CMK (cell line): ENCODE measurements at regions not wholly inside any gene's neighbourhood (a gene's known extent, or its start where the extent isn't known, plus 50 kb on each side); places are given as distances from the start of the nearest gene placed in this dataset.
A peak's percentile ranks its signal among the peaks of the same experiment; 100 is the strongest.
"Not testable (repeated sequence)": the region's sequence is repeated elsewhere in the genome, so short reads cannot be mapped to it uniquely, and the experiment has no call there.

Source experiments
- DNase-seq: peaks from one replicate; pipeline ENCODE4 v3.0.0-alpha.2; 2010; ENCODE audit warnings: low read depth

DNA sequence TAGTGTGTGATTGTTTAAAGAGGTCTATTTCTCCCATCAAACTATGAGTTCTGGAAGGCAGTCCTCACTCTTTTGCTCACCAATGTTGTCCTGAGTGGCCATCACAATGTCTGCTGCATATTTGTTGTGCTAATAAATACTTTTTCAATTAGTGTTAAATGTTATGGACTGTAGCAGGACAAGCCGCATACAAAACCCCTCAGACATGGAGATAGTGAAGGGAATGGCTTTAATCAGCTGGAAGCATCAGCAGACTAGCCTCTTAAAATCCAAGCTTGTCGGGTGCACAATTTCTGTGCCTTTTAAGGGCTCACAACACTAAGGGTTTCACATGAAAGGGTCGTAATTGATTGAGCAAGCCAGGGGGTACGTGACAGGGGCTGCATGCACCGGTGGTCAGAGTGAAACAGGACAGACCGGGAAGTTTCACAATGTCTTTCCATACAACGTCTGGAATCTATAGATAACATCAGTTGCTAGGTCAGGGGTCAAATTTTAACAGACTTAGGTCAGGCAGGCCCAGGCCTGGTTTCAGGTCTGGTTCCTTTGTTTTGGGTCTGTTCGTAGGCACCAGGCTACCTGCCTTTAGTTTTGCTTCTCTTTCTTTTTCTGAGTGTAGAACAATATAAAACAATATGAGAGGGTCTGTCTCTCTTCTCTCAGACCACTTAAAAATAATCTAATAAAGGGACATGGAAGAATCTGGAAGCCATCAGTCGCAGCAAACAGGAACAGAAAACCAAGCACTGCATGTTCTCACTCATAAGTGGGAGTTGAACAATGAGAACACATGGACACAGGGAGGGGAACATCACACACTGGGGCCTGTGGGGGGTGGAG lies 327.6 kb upstream of the HTR1E start:
- no peak for DNase-seq

DNA sequence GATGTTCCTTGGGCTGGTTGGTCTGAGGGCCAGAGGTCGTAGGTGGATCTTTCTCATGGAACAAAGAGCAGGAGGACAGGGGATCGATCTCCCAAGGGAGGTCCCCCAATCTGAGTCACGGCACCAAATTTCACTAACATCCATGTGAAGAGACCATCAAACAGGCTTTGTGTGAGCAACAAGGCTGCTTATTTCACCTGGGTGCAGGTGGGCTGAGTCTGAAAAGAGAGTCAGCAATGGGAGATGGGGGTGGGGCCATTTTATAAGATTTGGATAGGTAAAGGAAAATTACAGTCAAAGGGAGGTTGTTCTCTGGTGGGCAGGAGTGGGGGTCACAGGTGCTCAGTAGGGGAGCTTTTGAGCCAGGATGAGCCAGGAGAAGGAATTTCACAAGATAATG lies 334.0 kb upstream of the HTR1E start:
- DNase-seq: not testable (repeated sequence)

DNA sequence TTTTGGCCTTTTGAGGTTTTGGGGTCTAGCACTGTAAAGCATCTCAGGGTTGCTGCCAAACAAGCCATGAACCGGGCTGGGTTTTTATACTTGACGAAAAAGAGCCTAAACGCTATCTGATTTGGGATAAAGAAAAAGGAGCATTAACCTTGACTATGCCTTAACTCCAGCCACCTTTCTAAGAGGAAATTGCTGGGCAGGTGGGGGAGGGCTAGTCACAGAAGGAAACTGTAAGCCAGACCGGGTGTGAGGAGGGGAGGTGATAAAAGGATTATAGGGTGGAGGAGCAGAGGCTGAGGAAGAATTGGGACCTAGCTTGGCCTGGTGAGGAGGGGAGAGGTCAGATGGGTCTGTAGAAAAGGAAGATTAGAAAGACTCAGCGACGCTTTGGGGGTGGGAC lies 335.2 kb upstream of the HTR1E start:
- not testable (repeated sequence) for DNase-seq

DNA sequence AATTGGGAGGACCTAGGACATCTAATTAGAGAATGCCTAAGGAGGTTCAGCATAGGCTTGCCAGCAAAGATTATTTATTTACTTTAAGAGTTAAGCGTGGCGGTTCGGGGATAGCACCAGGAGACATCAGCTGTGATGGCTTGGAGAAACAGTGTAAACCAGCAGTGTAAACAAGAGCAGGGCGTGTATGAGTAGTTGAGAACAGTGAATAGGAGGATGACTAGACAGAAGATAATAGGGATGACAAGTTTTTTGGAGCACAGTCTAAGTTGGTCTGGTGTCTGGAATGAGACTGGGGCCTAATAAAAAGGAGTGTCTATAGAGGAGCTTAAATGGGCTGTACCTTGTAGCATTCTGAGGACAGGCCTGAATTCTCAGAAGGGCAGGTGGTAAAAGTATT lies 338.4 kb upstream of the HTR1E start:
- DNase-seq: not testable (repeated sequence)

DNA sequence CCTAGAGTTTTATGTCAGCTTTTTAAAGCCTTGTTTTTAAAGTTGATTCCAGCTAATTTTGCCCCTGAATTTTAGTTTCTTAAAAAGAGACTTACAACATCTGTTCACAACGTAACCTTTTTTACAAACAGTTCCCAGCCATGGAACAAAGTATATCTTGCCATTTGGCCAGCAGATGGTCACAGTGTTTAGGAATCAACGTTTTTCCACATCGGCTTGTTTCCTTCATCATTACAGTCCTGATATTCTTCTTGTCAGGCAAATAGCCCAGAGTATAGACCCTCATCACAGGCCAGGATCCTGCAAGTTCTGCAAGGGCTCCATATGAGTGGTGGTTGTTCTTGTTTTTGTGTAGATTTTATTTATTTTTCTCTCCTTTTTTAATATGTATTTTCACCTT lies 341.7 kb upstream of the HTR1E start:
- DNase-seq: no peak

DNA sequence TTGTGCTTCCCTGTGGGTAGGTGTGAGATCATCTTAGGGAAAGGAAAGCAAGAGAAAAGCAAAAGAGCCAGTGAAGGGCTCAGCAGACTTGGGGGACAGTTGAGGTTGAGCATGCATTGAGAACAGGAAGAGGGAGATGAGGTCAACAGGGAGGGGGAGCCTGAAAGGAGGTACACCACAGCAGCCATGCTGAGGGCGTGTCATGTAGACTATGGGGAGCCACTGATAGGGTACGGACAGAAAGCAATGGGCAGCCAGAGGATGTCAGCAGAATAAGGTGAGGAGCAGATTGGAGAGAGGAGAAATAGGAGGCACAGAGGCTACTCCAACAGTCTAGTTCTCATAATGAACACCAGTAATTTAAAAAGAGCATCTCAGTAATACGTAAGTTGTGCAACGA lies 351.1 kb upstream of the HTR1E start:
- peak; percentile 5 for DNase-seq

DNA sequence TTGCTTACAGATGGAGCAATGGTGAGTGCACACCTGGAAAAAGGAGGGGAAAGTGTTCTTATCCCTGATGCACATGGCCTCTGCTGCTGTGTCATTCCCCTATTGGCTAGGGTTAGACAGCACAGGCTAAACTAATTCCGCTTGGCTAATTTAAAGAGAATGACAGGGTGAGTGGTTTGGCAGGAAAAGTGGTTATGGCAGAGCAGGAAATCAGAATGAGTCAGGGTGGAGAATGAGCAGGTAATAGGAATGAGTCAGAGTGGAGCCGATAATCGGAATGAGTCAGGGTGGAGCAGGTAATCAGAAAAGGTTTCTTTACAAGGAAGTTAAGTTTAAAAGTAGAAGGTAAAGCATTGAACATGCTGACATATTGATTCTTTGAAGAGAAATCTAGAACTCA lies 355.5 kb upstream of the HTR1E start:
- DNase-seq: no peak

DNA sequence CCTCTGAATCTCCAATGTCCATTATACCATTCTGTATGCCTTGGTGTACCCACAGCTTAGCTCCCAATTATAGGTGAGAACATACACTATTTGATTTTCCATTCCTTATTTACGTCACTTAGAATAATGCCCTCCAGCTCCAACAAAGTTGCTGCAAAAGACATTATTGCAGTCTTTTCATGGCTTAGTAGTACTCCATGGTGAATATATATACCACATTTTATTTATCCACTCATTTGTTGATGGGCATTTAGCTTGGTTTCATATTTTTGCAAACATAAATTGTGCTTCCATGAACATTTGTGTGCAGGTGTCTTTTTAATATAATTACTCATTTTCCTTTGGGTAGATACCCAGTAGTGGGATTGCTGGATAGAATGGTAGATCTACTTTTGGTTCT lies 374.1 kb upstream of the HTR1E start:
- DNase-seq: no peak

DNA sequence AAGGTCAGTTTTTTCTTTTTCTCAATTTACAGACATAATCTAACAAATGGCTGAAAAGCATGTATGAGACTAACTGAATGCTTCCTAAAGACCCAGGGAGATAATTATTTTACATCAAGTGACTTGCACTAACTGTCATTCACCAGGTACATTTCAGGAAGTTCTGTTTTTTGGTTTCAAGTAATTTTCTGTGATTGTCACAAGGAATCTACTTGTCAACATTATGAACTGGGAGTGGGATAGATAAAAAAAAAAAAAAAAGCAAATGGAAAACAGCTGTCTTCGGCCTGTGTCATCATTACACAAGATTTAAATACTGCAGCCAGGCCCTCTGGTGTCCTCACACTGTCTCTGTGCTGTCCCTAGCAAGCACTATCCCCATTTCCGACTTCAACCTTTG lies 379.0 kb upstream of the HTR1E start:
- no peak for DNase-seq

DNA sequence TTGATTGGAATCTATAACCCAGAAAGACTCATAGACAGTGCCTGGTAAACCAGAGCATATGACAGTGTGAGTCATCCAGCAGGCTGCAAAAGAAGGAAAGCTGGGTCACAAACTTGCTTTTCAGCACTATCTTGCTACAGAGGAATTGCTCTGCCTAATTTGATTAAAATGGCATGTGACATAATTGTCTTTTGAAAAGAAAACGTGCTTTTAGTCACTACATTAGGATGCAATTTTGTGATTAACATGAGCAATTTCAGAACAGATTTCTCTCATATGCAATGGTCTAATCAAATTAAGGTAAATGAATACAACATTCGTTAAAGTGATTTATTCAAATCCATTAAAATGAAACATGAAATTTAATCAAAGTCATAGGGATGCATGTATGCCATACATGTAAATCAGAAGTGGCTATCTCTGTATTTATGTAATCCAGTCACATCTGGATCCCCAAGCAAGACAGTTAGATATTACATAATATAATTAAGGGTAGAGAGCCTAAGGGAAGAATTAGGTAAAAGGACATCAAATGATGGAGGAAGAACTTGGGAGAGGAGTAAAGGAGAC lies 400.0 kb upstream of the HTR1E start:
- DNase-seq: no peak

DNA sequence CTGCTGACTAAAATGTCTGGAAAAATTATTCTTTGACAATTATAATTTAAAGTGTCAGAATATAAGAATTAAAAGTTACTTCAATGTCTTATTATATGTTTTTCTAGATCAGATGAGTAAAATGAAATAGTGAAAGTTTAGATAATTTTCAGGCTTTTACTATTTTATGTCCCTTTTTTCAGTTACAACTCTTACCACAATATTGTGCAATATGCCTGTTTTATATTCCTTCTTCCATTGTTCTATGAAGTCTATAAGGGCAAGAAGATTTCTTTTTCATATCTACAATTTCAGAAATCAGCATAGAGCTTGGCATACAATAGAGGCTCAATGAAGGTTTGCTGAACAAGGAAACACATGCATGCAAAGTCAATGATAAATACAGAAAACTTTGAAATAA lies 401.2 kb upstream of the HTR1E start:
- no peak for DNase-seq

DNA sequence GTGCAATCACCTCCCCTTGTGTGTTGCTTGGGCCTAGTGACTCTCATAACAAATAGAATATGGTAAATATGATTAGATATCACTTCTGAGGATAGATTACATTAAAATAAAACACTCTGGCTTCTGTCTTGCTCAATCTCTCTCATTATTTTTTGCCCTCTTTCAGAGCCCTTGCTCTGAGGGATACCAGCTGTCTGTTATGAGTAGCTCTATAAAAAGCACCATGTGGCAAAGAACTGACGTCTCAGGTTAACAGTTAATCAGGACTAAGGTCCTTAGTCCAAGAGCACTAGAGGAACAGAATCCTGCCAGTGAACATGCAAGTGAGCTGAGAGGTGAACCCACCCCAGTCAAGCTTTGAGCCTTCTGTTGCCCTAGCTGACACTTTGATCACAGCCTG lies 402.2 kb upstream of the HTR1E start:
- no peak for DNase-seq

DNA sequence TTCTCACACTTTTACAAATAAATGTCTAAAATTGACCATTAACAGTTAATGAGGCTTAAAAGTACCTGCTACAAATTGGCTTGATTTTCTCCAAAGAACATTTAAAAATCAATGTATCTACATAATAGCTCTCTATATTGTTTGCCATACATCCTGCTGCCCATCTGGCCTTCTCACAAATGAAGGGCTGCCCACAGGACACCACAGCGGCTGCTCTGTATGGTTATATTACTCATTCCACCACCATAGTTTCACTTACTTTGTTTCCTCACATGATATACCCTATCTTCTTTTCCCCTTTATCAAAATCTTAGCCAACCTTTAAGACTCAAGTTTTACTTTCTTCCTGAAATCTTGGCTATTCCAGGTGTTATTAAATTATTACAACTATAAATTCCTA lies 407.7 kb upstream of the HTR1E start:
- DNase-seq: no peak

DNA sequence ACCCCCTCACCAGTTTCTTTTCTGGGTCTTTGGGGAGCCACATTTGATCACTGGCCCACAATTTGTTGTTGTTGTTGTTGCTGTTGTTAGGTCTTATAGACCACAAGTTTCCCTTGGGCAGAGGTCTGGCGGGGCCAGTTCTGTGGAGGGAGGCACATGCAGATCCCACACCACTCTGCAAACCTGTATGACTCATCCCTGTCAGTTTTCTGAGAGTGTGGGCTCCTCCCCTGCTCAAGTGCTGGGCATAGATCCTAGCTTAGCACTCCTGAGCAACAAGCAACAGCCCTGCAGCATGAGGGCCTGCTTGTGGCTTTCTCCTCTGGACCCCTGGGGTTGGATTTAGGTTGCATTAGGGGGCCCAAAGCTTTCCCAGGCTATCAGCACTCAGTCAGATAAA lies 411.1 kb upstream of the HTR1E start:
- no peak for DNase-seq

DNA sequence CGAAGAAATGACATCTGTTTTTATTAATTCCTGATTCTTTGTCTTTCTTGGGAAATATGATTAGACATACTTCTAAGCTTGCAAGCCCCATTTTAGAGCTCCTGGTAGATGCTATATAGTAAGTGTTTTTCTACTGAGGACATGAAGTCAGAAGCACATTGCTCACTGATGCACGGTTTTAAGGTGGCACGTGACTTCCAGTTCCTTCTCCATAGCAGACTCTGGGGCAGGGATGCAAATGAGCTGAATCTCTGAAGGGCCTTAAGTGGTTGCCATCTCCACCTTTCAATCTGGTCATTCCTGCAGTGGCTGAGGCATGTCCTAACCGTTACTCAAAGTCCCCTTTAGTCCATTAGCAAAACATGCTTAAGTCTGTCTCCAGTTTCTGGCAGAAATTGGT lies 421.2 kb upstream of the HTR1E start:
- no peak for DNase-seq

DNA sequence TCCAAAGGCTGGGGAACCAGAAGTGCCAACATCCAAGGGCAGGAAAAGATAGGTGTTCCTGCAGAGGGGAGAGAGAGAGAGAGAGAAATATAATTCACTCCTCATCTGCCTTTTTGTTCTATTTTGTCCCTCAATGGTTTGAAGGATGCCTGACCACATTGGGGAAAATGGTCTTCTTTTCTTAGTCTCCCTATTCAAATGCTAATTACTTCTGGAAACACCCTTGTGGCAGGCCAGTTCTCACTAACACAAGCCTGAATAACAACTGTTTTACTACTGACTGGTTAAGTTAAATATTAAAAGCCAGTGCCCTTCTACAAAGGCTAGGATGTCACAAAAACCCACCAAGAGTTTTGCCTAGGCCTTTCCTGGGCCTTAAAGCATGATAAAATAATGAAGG lies 425.4 kb upstream of the HTR1E start:
- DNase-seq: no peak

DNA sequence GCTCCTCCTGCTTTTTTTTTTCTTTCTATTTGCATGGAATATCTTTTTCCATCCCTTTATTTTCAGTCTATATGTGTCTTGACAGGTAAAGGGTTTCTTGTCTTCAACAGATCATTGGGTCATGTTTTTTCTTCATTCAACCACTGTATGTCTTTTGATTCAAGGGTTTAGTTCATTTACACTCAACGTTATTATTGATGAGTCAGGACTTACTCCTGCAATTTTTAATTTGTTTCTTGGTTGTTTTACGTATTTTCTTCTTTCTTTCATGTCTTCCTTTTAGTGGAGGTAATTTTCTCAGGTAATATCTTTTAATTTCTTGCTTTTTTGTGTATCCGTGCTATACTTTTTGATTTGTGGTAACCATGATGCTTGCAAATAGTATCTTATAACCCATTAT lies 429.1 kb upstream of the HTR1E start:
- no peak for DNase-seq

DNA sequence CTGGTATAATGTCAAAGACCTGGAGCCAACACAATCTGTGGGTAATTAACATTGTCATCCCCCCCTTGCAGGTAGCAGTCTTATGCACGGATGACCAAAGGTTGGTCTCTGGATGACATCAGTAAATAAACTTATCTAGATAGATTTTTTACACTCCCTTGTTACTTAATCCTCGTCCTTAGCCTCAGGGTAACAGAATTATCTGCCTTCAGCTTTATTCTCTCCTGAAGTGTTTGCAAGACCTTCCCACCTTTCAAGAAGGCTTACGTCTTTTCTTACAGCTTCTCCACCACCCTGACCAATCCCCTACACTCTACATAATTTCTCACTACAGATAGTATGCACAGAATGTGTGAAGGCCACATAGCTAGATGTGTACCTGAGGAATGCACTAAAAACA lies 434.8 kb upstream of the HTR1E start:
- no peak for DNase-seq

DNA sequence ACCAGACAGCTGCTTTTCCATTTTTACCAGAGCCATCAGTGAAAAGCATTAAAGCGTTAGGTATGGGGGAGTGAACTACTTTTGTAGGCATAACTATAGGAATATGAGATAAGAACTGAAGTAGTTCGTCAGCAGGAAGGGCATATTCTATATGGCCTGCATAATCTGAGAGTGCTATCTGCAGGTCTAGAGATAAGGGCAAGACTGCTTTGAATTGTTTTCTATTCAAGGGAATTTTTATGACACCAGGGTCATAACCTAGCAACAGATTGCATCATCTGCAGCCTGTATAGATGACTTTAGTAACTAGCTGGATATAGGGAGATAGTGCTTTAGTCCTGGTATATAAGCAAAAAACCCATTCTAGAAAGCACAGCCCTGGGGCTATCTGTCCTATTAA lies 437.3 kb upstream of the HTR1E start:
- no peak for DNase-seq

DNA sequence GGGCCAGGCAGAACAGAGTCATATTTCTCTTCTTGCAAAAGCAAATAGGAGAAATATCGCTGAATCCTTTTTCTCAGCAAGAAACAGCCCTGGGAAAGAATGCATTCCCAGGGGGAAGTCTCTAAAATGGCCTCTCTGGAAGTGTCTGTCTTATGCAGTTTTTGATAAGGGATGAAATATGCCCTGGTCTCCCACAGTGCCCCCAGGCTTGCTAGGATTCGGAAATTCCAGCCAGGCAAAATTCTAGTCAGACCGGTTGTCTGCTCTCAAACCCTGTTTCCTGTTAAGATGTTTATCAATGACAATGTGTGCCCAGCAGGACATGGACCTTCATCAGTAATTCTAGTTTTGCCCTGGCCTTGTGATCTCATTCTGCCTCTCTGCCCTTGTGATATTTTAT lies 448.3 kb upstream of the HTR1E start:
- not testable (repeated sequence) for DNase-seq

DNA sequence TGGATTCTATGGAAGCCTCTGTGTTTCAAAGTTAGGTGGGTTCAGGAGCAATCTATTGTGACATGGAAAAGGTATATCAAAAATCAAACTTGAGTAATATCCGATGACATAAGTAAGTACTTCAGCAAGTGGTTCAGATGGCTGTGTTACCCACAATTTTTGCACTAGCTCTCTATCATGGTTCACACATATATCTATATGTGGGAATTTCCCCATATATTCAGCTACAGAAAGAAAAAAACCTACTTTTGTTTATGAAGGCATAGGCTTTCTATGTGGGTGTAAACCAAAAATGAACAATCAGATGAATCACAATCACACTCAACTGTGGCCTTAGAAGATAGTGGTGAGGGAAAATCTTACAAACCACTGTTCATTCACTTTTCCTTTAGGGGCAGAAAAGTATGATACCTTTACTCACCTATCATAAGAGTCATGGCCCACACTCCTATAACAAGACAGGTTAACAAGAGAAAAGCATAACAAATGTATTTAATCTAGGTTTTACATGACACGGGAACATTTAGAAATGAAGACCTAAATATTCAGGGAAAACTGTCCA lies 449.6 kb upstream of the HTR1E start:
- no peak for DNase-seq

DNA sequence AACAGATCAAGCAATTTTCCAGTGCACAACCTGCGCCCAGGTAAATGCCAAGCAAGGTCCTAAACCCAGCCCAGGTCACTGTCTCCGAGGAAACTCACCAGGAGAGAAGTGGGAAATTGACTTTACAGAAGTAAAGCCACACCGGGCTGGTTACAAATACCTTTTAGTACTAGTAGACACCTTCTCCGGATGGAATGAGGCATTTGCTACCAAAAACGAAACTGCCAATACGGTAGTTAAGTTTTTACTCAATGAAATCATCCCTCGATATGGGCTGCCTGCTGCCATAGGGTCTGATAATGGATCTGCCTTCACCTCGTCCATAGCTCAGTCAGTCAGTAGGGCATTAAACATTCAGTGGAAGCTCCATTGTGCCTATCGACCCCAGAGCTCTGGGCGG lies 459.0 kb upstream of the HTR1E start:
- not testable (repeated sequence) for DNase-seq

DNA sequence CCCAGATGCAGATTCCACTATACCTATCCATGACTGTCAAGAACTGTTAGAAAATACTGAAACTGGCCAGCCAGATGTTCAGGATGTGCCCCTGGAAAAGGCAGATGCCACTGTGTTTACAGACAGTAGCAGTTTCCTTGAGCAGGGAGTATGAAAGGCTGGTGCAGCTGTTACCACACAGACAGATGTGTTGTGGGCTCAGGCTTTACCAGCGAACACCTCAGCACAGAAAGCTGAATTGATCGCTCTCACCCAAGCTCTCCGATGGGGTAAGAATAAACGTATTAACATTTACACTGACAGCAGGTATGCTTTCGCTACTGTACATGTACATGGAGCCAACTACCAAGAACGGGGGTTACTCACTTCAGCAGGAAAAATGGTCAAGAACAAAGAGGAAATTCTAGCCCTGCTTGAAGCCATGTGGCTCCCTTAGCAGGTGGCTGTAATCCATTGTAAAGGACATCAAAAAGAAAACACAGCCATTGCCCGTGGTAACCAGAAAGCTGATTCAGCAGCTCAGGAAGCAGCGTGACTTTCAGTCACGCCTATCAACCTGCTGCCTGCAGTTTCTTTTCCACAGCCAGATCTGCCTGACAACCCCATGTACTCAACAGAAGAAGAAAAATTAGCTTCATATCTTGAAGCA lies 459.7 kb upstream of the HTR1E start:
- no peak for DNase-seq
